ENCODE measurements at regions not wholly inside any gene's neighbourhood (a gene's known extent, or its start where the extent isn't known, plus 50 kb on each side); places are given as distances from the start of the nearest gene placed in this dataset.

DNA sequence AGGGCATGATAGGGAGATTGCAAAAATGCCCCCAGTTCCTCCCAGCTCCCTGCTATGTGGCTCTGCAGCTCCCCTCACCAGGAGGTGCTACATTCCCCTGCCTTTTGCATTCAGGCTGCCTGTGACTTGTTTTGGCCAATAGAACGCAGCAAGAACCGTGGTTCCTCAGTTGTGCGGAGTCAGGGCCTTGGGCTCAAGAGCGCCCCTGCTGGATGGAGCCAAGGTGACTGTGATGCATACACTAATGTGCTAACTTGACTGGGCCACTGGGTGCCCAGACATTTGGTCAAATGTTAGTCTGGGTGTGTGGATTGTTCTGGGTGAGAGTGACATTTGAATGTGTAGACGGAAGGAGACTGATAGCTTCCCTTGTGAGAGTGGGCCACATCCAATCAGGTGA lies 123.3 kb upstream of the MVB12B start:
- intact Hi-C loops (cut with DNase I) = no loop called here
- 89 to 98% (median 95%) methylated on average over 4 to 5 of the region's 5 CpGs for WGBS, 4 donors
- Histone ChIP-seq H3K9me3 (peaks cover 0 to 13% (median 0%) of the 10 kb centered on the region in 12 donors), H3K27ac (no peak overlapping the region), H3K4me3 (no peak overlapping the region), H3K36me3 (no peaks in the 10 kb centered on the region), H3K27me3 (peaks cover 0 to 28% (median 0%) of the 10 kb centered on the region in 9 donors), H3K4me1 (peaks cover 0 to 6% (median 0%) of the 10 kb centered on the region in 12 donors)
- TF ChIP-seq POLR2A (IDR thresholded peaks at IDR 0.05) = no peak
- TF ChIP-seq, protein P1, sequence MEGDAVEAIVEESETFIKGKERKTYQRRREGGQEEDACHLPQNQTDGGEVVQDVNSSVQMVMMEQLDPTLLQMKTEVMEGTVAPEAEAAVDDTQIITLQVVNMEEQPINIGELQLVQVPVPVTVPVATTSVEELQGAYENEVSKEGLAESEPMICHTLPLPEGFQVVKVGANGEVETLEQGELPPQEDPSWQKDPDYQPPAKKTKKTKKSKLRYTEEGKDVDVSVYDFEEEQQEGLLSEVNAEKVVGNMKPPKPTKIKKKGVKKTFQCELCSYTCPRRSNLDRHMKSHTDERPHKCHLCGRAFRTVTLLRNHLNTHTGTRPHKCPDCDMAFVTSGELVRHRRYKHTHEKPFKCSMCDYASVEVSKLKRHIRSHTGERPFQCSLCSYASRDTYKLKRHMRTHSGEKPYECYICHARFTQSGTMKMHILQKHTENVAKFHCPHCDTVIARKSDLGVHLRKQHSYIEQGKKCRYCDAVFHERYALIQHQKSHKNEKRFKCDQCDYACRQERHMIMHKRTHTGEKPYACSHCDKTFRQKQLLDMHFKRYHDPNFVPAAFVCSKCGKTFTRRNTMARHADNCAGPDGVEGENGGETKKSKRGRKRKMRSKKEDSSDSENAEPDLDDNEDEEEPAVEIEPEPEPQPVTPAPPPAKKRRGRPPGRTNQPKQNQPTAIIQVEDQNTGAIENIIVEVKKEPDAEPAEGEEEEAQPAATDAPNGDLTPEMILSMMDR (IDR thresholded peaks at IDR 0.05) = no peak
- no peak for DNase-seq
- no peak for ATAC-seq

GRCh38 chr9:126204197-126204596 lies 122.4 kb upstream of the MVB12B start:
- peaks cover 0 to 13% (median 0%) of the 10 kb centered on the region in 12 donors for H3K9me3 ChIP-seq
- no peak overlapping the region for H3K27ac ChIP-seq
- no peak overlapping the region for H3K4me3 ChIP-seq
- ATAC-seq (peak in 1 of 4 donors; percentile 33), DNase-seq (no peak)
- no peaks in the 10 kb centered on the region for H3K36me3 ChIP-seq
- TF ChIP-seq, protein P1 (IDR thresholded peaks at IDR 0.05) = no peak
- TF ChIP-seq POLR2A (IDR thresholded peaks at IDR 0.05) = no peak
- intact Hi-C loops (cut with DNase I) = no loop called here
- peaks cover 0 to 22% (median 0%) of the 10 kb centered on the region in 9 donors for H3K27me3 ChIP-seq
- 83 to 92% (median 91%) methylated on average over 5 of the region's 5 CpGs for WGBS, 4 donors
- peaks cover 0 to 6% (median 0%) of the 10 kb centered on the region in 12 donors for H3K4me1 ChIP-seq

- H3K4me3 ChIP-seq = no peak overlapping the region
- H3K9me3 ChIP-seq = peaks cover 0 to 13% (median 0%) of the 10 kb centered on the region in 12 donors
- DNase-seq (no peak), ATAC-seq (no peak)
- peaks cover 0 to 20% (median 0%) of the 10 kb centered on the region in 9 donors for H3K27me3 ChIP-seq
- TF ChIP-seq, protein P1 (IDR thresholded peaks at IDR 0.05) = no peak
- TF ChIP-seq POLR2A (IDR thresholded peaks at IDR 0.05) = no peak
- no peak overlapping the region for H3K27ac ChIP-seq
- peaks cover 0 to 6% (median 0%) of the 10 kb centered on the region in 12 donors for H3K4me1 ChIP-seq
- WGBS, 4 donors = 89 to 96% (median 95%) methylated on average over 2 of the region's 2 CpGs
- intact Hi-C loops (cut with DNase I) = no loop called here
- no peaks in the 10 kb centered on the region for H3K36me3 ChIP-seq
Measured at GRCh38 chr9:126204708-126205225, 121.9 kb upstream of the MVB12B start.

DNA sequence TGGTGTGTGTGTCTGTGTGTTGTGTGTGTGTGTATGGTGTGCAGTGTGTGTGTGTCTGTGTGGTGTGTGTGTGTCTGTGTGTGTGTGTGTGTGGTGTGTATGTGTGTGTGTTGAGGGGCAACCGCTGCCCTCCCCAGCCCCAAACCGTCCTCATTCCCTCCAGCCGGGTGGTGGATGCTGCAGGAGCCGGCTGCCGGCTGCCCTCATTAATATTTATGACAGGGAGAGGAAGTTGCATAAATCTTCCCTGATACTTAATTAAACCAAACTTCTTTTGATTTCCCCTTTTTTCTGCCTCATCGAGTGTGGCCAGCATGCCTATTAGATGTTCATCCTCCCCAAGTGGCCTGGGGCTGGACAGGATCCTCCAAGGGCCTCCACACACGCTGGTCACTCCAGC lies 121.4 kb upstream of the MVB12B start:
- WGBS, 4 donors = 51 to 56% (median 55%) methylated on average over 7 of the region's 7 CpGs
- Histone ChIP-seq H3K4me1 (peaks cover 0 to 6% (median 0%) of the 10 kb centered on the region in 12 donors), H3K4me3 (no peak overlapping the region), H3K27me3 (peaks cover 0 to 20% (median 0%) of the 10 kb centered on the region in 9 donors), H3K9me3 (peaks cover 0 to 10% (median 0%) of the 10 kb centered on the region in 12 donors), H3K27ac (no peak overlapping the region), H3K36me3 (no peaks in the 10 kb centered on the region)
- intact Hi-C loops (cut with DNase I) = no loop called here
- ATAC-seq (no peak), DNase-seq (no peak)
- TF ChIP-seq POLR2A (IDR thresholded peaks at IDR 0.05) = no peak
- TF ChIP-seq, protein P1 (IDR thresholded peaks at IDR 0.05) = no peak
